A549 (cell line): ENCODE measurements at regions not wholly inside any gene's neighbourhood (a gene's known extent, or its start where the extent isn't known, plus 50 kb on each side); places are given as distances from the start of the nearest gene placed in this dataset.

Experiments used
- ATAC-seq, 2 experiments: fragments of 200-7000 bp in 1 of 2; fragments of >200 bp in 1 of 2; cut with Nextera tagmentation in 1 of 2; cut with Tn5 transposase in 1 of 2; 3 replicates each; pipeline versions ENCODE4 v1.8.0 to v1.9.1; 2018 to 2020; ENCODE audit warnings: mild to moderate bottlenecking in 1 of 2, moderate library complexity in 1 of 2
- CTCF ChIA-PET: fragments of 300-600 bp; sonication (Branson Sonifier 250); formaldehyde crosslinking; extraction: SDS; loops from one replicate; lab custom pipeline; 2021; ENCODE audit warnings: antibody characterized with exemption, inconsistent platforms; lab: Yijun Ruan, JAX
- POLR2A ChIA-PET: fragments of 350-600 bp; formaldehyde crosslinking; extraction: SDS; loops from one replicate; lab custom pipeline; 2021; ENCODE audit warnings: antibody characterized with exemption, inconsistent platforms; lab: Yijun Ruan, JAX
- DNase-seq, 2 experiments: peaks; one replicate each; pipeline versions ENCODE4 v3.0.0 to v3.0.0-alpha.2; 2011 to 2016; ENCODE audit warnings: low read depth in 1 of 2, low spot score in 1 of 2
- FAIRE-seq: peaks from 2 replicates; lab custom pipeline; 2011; peaks lifted over from hg19 to GRCh38; lab: Jason Lieb, UNC
- H3K27ac ChIP-seq, 2 experiments: fragments of >200 bp; sonication (Bioruptor Twin); formaldehyde crosslinking; 3 replicates each; pipeline ENCODE4 v1.5.1; 2016 to 2017
- H3K4me1 ChIP-seq: fragments of >200 bp; sonication (Bioruptor Twin); formaldehyde crosslinking; 3 replicates; pipeline ENCODE4 v1.6.1; 2016
- H3K4me2 ChIP-seq: fragments of >200 bp; sonication (Bioruptor Twin); formaldehyde crosslinking; 3 replicates; pipeline ENCODE4 v1.6.1; 2016
- H3K4me3 ChIP-seq: fragments of >200 bp; sonication (Bioruptor Twin); formaldehyde crosslinking; 3 replicates; pipeline ENCODE4 v1.5.1; 2016
- H3K9me3 ChIP-seq: fragments of >200 bp; sonication (Bioruptor Twin); formaldehyde crosslinking; 3 replicates; pipeline ENCODE4 v1.6.1; 2016
- CBX8 ChIP-seq: fragments of 200-600 bp; sonication (generic); IDR thresholded peaks from 2 replicates; pipeline ENCODE4 v1.6.1; 2016
- CHD4 ChIP-seq: fragments of 200-600 bp; sonication (generic); IDR thresholded peaks from 2 replicates; pipeline ENCODE4 v1.6.1; 2016; ENCODE audit warnings: antibody characterized with exemption, mild to moderate bottlenecking, borderline replicate concordance
- ESRRA ChIP-seq: fragments of 150-350 bp; IDR thresholded peaks from 2 replicates; pipeline ENCODE4 v1.6.1; 2014; ENCODE audit warnings: mild to moderate bottlenecking, low read length, borderline replicate concordance
- FOSL2 ChIP-seq, 2 experiments: fragments of 450-650 bp in 1 of 2; fragments of >200 bp in 1 of 2; sonication (Bioruptor Twin) in 1 of 2; formaldehyde crosslinking; IDR thresholded peaks; 2 replicates each; pipeline versions ENCODE4 v1.5.0 to v1.6.1; 2016 to 2020; ENCODE audit warnings: mild to moderate bottlenecking in 1 of 2, moderate library complexity in 1 of 2
- HDAC2 ChIP-seq: fragments of 200-600 bp; sonication (generic); IDR thresholded peaks from 2 replicates; pipeline ENCODE4 v1.6.1; 2016
- HEYL ChIP-seq: fragments of 250-450 bp; sonication (Bioruptor Pico); IDR thresholded peaks from 2 replicates; pipeline ENCODE4 v1.8.0; 2021; ENCODE audit warnings: mild to moderate bottlenecking, moderate library complexity
- HOXB5 ChIP-seq: fragments of 250-450 bp; sonication (Bioruptor Pico); IDR thresholded peaks from 2 replicates; pipeline ENCODE4 v1.5.0; 2020; ENCODE audit warnings: mild to moderate bottlenecking, moderate library complexity
- MAZ ChIP-seq: fragments of 150-350 bp; IDR thresholded peaks from 2 replicates; pipeline ENCODE4 v1.6.1; 2014; ENCODE audit warnings: antibody characterized with exemption, low read depth, low read length, borderline replicate concordance
- NFE2L2 ChIP-seq: fragments of 150-350 bp; conservative IDR thresholded peaks from 2 replicates; pipeline ENCODE4 v1.6.1; 2014; ENCODE audit warnings: low read length
- PHF8 ChIP-seq: fragments of 200-600 bp; sonication (generic); IDR thresholded peaks from 2 replicates; pipeline ENCODE4 v1.6.1; 2016; ENCODE audit warnings: low read depth, mild to moderate bottlenecking, antibody characterized with exemption, moderate library complexity, borderline replicate concordance
- POLR2AphosphoS2 ChIP-seq: conservative IDR thresholded peaks from 2 replicates; pipeline ENCODE4 v1.6.1; 2012; ENCODE audit warnings: low read length, improper control_type of control experiment, inconsistent platforms
- SMC3 ChIP-seq: fragments of >200 bp; sonication (Bioruptor Twin); formaldehyde crosslinking; IDR thresholded peaks from 3 replicates; pipeline ENCODE4 v1.6.1; 2018; ENCODE audit warnings: inconsistent platforms
- TFCP2L1 ChIP-seq: fragments of 250-450 bp; sonication (Bioruptor Pico); IDR thresholded peaks from 2 replicates; pipeline ENCODE4 v1.5.0; 2021; ENCODE audit warnings: mild to moderate bottlenecking
- ZC3H11A ChIP-seq: fragments of 450-650 bp; IDR thresholded peaks from 2 replicates; pipeline ENCODE4 v1.6.1; 2014; ENCODE audit warnings: antibody characterized with exemption, mild to moderate bottlenecking
- ZNF302 ChIP-seq: fragments of 250-450 bp; sonication (Bioruptor Pico); IDR thresholded peaks from 2 replicates; pipeline ENCODE4 v1.9.0; 2021; ENCODE audit warnings: inconsistent platforms, mild to moderate bottlenecking, moderate library complexity
- ZSCAN20 ChIP-seq: fragments of 250-450 bp; sonication (Bioruptor Pico); IDR thresholded peaks from 2 replicates; pipeline ENCODE4 v1.8.0; 2022; ENCODE audit warnings: mild to moderate bottlenecking, moderate library complexity
- WGBS: methylation state at CpG from one replicate; pipeline ENCODE4 v1.1.6; 2017; ENCODE audit errors: missing lambda C conversion rate; 5-methylcytosine and 5-hydroxymethylcytosine counted together
- TF ChIP-seq, protein P1 (sequence below): fragments of 150-350 bp; IDR thresholded peaks from 2 replicates; pipeline ENCODE4 v1.6.1; 2014; ENCODE audit warnings: low read depth, mild to moderate bottlenecking, low read length
- TF ChIP-seq, protein P2 (sequence below): fragments of >200 bp; sonication (Bioruptor Twin); formaldehyde crosslinking; IDR thresholded peaks from 3 replicates; pipeline ENCODE4 v1.6.1; 2016
- TF ChIP-seq, protein P3 (sequence below): fragments of 450-650 bp; IDR thresholded peaks from 2 replicates; pipeline ENCODE4 v1.6.1; 2014; ENCODE audit warnings: antibody characterized with exemption
- TF ChIP-seq, protein P4 (sequence below): fragments of 200-600 bp; sonication (generic); IDR thresholded peaks from 2 replicates; pipeline ENCODE4 v1.6.1; 2016; ENCODE audit warnings: antibody characterized with exemption, mild to moderate bottlenecking, moderate library complexity
- TF ChIP-seq, protein P5 (sequence below): fragments of >200 bp; sonication (Bioruptor Twin); formaldehyde crosslinking; IDR thresholded peaks from 3 replicates; pipeline ENCODE4 v1.5.1; 2016

DNA sequence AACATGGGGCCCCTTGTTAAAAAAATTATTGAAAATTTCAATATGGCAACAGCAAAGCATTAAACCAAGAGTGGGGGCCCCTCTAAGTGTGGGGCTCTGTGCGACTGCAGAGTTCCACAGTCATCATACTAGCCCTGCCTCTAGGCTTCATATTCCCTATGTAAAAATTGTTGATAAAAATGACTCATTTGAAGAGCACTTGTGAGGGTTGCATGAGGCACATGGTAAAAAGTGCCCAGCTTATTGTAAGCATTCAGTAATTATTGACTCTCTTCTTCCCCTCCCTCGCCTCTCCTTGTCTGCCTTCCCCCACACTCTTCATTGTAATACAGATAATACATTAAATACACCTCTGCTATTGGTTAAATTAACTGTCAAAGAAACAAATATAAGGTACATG lies 86.7 kb upstream of the PTBP2 start:
- DNase-seq (no peak), FAIRE-seq (no peak), ATAC-seq (no peak)
- 67% methylated on average over 2 of the region's 2 CpGs for WGBS
- TF ChIP-seq CHD4 = no peak
- no peak for TF ChIP-seq ZSCAN20 (CRISPR knock-in tag)
- TF ChIP-seq, protein P1, sequence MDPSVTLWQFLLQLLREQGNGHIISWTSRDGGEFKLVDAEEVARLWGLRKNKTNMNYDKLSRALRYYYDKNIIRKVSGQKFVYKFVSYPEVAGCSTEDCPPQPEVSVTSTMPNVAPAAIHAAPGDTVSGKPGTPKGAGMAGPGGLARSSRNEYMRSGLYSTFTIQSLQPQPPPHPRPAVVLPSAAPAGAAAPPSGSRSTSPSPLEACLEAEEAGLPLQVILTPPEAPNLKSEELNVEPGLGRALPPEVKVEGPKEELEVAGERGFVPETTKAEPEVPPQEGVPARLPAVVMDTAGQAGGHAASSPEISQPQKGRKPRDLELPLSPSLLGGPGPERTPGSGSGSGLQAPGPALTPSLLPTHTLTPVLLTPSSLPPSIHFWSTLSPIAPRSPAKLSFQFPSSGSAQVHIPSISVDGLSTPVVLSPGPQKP = no peak
- no peak for TF ChIP-seq NFE2L2
- TF ChIP-seq HEYL (CRISPR knock-in tag) = no peak
- no peak for TF ChIP-seq POLR2AphosphoS2
- TF ChIP-seq, protein P2, sequence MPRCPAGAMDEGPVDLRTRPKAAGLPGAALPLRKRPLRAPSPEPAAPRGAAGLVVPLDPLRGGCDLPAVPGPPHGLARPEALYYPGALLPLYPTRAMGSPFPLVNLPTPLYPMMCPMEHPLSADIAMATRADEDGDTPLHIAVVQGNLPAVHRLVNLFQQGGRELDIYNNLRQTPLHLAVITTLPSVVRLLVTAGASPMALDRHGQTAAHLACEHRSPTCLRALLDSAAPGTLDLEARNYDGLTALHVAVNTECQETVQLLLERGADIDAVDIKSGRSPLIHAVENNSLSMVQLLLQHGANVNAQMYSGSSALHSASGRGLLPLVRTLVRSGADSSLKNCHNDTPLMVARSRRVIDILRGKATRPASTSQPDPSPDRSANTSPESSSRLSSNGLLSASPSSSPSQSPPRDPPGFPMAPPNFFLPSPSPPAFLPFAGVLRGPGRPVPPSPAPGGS = no peak
- TF ChIP-seq CBX8 = no peak
- no peak for TF ChIP-seq HOXB5
- TF ChIP-seq SMC3 = no peak
- TF ChIP-seq PHF8 = no peak
- no peak overlapping the region for H3K27ac ChIP-seq
- no peak overlapping the region for H3K4me3 ChIP-seq
- ChIA-PET CTCF (interaction anchor here (1.5 kb wide), 1 partner anchor 277 kb away, joined by 3 read pairs; no protein-coding TSS in a partner anchor), POLR2A (no interaction called here)
- H3K4me2 ChIP-seq = no peak overlapping the region
- H3K4me1 ChIP-seq = no peaks in the 10 kb centered on the region
- H3K9me3 ChIP-seq = no peaks in the 10 kb centered on the region

DNA sequence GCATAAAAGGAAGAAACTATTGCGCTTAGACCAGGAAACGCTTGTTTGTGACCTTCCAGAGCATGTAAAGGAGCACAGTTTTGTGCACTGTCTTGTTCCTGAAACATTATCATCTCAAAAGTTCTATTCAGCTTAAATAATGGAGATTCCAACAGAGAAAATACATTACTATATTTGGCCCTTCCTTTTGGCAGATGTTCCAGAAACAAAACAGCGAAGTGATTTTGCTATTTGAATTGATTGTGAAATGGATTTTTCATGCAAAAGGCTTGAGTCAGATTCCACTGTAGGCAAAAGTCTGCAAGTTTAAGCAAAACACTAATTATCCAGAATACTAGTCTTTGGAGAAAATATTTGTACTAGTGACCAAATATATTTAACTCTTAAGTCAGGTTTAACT lies 80.3 kb upstream of the PTBP2 start:
- Histone ChIP-seq H3K27ac (no peak overlapping the region), H3K4me3 (no peak overlapping the region), H3K4me2 (no peak overlapping the region), H3K4me1 (no peaks in the 10 kb centered on the region), H3K9me3 (no peaks in the 10 kb centered on the region)
- TF ChIP-seq FOSL2 (IDR thresholded peaks at IDR 0.05) (no peak), FOSL2 (CRISPR knock-in tag; IDR thresholded peaks at IDR 0.05) (no peak), ESRRA (no peak), HDAC2 (no peak), MAZ (no peak), TFCP2L1 (no peak), HOXB5 (no peak), ZNF302 (CRISPR knock-in tag) (no peak), PHF8 (no peak), NFE2L2 (no peak), ZC3H11A (no peak)
- TF ChIP-seq, protein P1 = no peak
- TF ChIP-seq, protein P3, sequence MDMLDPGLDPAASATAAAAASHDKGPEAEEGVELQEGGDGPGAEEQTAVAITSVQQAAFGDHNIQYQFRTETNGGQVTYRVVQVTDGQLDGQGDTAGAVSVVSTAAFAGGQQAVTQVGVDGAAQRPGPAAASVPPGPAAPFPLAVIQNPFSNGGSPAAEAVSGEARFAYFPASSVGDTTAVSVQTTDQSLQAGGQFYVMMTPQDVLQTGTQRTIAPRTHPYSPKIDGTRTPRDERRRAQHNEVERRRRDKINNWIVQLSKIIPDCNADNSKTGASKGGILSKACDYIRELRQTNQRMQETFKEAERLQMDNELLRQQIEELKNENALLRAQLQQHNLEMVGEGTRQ = no peak
- TF ChIP-seq, protein P4, sequence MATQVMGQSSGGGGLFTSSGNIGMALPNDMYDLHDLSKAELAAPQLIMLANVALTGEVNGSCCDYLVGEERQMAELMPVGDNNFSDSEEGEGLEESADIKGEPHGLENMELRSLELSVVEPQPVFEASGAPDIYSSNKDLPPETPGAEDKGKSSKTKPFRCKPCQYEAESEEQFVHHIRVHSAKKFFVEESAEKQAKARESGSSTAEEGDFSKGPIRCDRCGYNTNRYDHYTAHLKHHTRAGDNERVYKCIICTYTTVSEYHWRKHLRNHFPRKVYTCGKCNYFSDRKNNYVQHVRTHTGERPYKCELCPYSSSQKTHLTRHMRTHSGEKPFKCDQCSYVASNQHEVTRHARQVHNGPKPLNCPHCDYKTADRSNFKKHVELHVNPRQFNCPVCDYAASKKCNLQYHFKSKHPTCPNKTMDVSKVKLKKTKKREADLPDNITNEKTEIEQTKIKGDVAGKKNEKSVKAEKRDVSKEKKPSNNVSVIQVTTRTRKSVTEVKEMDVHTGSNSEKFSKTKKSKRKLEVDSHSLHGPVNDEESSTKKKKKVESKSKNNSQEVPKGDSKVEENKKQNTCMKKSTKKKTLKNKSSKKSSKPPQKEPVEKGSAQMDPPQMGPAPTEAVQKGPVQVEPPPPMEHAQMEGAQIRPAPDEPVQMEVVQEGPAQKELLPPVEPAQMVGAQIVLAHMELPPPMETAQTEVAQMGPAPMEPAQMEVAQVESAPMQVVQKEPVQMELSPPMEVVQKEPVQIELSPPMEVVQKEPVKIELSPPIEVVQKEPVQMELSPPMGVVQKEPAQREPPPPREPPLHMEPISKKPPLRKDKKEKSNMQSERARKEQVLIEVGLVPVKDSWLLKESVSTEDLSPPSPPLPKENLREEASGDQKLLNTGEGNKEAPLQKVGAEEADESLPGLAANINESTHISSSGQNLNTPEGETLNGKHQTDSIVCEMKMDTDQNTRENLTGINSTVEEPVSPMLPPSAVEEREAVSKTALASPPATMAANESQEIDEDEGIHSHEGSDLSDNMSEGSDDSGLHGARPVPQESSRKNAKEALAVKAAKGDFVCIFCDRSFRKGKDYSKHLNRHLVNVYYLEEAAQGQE = no peak
- TF ChIP-seq, protein P5, sequence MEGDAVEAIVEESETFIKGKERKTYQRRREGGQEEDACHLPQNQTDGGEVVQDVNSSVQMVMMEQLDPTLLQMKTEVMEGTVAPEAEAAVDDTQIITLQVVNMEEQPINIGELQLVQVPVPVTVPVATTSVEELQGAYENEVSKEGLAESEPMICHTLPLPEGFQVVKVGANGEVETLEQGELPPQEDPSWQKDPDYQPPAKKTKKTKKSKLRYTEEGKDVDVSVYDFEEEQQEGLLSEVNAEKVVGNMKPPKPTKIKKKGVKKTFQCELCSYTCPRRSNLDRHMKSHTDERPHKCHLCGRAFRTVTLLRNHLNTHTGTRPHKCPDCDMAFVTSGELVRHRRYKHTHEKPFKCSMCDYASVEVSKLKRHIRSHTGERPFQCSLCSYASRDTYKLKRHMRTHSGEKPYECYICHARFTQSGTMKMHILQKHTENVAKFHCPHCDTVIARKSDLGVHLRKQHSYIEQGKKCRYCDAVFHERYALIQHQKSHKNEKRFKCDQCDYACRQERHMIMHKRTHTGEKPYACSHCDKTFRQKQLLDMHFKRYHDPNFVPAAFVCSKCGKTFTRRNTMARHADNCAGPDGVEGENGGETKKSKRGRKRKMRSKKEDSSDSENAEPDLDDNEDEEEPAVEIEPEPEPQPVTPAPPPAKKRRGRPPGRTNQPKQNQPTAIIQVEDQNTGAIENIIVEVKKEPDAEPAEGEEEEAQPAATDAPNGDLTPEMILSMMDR = no peak
- 63% methylated on average over 3 of the region's 3 CpGs for WGBS
- DNase-seq (no peak), ATAC-seq (no peak), FAIRE-seq (no peak)
- CTCF ChIA-PET = no interaction called here
- POLR2A ChIA-PET = no interaction called here
